ENCODE measurements at regions not wholly inside any gene's neighbourhood (a gene's known extent, or its start where the extent isn't known, plus 50 kb on each side); places are given as distances from the start of the nearest gene placed in this dataset.

DNA sequence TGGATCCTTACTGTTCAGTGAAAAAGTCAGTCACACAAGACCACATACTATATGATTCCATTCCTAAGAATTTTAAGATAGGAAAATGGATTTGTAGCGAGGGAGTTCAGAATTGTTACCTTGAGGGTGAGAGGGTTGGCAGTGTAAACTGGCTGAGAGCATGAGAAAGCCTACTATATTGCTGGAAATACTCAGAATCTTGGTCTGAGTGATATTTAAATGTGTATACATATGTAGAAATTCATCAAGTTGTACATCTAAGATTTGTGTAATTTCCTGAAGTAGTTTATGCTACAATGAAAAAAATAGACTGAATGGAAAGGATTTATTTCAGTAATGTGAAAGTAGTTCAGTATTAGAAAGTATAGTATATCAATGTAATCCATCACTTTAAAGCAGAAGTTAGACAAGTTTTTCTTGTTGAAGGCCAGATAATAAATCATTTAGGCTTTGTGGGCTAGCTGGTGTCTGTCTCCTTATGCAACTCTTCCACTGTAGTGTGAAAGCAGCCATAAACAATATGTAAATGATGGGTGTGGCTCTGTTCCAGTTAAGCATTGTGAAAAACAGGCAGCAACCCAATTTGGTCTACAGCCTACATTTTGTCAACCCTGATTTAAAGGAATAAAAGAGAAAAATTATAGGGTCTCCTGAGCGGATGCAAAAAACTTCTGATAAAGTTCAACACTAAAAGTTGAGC is 127.2 kb upstream of the THY1 start:
- DNase-seq (ENCODE audit: low read depth in 3 of 3, low spot score in 2 of 3): peak; percentile 37 to 56 (median 43)

DNA sequence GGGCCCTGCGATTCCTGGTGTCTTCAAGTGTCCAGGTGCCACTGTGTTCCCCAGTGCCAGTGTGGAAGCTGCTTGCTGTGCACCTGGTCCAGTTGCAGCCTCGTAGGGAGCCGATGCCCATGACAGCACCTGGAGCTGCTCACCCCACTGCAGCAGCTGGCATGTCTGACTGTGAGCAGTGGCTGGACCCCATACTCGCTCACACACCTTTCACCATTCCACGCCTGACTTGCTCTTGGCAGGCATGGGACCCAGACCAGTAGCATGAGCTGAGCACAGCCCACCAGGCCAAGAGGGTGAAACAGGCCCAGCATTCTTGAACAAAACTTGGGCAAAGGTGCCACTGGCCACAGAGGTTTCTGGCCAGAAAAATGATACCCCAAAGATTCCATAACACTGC is 124.5 kb upstream of the THY1 start:
- DNase-seq (ENCODE audit: low read depth in 3 of 3, low spot score in 2 of 3): no peak

DNA sequence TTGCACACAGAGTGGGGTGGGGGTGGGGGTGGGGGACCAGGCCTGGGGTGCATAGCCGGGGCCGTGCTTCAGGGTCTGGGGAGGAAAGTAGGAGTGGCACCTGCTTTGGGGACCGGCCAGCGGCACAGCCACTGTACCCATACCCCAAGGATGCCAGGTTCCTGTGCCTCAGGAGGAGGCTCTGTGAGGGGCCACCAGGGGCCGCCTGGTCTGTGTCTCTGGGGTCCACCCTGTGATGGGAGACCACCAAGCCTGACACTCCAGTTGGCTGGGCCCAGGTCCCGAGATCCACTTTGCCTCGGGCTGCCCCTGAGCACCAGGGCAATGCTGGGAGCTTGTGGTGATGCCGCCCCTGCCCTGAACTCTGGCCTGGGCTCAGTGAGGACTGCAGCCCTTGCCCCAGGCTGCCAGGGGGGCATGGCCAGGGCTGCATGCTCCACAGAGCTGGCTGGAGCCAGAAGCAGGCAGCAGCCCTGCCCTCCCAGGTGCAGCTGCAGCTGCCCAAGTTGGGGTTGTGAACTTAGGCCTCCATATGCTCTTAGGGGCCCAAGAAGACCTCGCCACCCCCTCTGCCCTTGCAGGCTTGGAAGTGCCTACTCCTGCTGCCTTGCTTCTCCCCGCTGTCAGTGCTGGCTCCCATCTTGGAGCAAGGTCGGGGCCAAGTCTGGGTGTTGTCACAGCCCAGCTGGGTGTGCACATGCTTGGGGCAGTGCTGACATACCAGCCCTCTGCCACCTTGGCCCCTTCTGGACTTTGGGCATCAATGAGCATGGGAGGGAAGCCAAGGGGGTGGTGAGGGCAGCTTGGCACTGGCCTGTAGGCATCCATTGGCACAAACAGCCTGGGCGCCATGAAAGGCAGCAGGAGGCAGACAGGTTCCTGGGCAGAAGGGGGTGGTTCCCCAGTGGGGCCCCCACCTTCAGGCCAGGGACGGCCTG is 123.3 kb upstream of the THY1 start:
- no peak for DNase-seq (ENCODE audit: low read depth in 3 of 3, low spot score in 2 of 3)

DNA sequence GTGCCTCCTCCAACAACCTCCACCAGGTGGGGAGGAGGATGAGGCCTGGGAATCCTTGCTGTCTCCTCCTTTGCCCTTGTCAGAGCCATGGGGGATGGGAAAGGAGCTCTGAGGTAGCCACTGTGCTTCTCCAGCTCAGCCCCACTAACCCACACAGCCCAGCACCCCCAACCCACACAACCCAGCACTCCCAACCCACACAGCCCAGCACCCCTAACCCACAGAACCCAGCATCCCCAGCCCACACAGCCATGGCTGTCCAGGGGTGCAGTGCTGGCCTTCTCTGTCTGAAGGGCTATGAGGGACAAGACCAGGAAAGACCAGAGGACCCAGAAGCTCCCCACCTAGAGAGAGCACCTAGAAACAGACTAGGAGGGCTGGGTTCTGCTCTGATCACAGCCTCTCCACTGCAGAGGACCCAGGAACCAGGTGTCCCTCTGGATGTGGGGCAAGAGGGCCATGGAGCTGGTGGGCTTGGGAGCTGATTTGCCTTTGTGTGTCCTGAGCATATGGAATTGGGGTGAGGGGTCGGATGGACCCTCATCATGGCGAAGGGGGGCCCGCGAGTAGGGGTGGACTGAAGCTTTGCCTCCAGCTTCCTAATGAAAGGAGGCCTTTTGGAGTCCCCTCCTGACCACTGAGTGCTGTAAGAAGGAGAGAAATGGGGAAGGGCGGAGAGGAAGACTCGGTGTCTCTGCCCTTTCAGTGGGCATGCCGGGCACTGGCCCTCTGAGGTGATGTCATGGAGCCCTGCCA is 117.6 kb upstream of the THY1 start:
- no peak for DNase-seq (ENCODE audit: low read depth in 3 of 3, low spot score in 2 of 3)

DNA sequence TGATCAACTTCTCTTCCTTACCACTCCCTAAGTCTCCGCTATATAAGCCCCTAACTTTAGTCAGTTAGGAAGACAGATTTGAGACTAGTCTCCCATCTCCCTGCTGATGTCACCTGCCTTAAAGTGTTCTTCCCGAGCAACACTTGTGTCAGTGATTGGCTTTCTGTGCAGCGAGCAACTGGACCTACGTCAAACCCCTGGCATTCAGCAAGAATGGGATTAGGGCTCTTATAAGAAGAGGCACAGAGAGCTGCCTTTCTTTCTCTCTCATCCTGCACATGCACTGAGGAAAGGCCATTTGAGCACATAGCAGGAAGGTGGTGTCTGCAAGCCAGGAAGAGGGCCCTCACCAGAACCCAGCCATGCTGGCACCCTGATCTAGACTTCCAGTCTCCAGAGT is 116.6 kb upstream of the THY1 start:
- no peak for DNase-seq (ENCODE audit: low read depth in 3 of 3, low spot score in 2 of 3)

DNA sequence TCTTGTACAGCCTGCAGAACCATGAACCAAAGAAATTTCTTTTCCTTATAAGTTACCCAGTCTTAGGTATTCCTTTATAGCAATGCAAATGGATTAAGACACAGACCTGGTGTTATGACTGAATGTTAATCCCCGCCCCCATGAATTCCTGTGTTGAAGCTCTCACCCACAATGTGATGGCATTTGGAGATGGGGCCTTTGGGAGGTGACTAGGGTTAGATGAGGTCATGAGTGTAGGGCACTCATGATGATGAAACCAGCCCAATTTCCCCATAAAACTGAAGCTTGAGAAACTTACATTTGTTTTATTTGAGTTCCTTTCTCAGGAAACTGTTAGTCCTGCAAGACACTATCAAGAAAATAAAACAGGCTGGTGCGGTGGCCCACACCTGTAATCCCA is 115.8 kb upstream of the THY1 start:
- DNase-seq (ENCODE audit: low read depth in 3 of 3, low spot score in 2 of 3): no peak

DNA sequence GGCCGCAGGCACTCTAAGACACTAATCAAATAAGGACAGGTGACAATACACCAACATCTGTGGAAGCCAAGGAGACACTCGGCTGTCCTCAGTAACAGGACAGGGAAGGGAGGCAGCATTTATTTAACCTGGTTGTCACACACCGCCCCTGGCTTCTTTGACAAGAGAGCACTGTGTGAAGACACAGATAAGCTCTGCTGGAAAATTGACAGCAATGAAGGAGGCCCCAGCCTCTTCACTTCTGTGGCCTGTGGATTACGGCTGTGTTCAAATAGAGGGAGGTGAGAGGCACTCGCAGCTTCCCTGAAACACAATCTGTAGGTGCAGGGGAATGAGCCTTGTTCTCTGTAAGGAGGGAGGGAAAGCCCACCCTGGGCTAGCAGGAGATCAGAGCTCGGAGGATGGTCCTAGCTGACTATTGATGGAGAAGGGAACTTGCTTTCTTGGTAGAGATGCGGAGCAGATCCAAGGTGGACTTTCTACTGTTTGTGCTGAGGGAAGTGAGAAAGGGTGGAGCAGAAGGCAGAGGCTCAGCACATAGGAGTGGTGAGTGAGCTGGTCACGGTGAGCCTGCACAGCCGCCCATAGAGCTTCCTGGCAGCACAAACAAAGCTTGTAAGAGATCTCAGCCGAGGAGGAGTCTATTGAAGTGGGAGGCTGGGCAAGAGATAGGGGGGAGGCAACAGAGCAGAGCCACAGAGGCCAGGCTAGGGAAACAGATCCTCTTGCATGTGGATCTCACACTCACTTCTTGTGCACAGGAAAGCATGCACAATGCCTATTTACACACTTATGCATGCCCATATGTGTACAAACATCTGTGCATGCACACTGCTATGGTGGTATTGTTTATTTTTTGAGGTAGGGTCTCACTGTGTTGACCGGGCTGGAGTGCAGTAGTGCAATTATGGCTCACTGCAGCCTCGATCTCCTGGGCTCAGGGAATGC is 114.6 kb upstream of the THY1 start:
- DNase-seq (ENCODE audit: low read depth in 3 of 3, low spot score in 2 of 3): no peak

DNA sequence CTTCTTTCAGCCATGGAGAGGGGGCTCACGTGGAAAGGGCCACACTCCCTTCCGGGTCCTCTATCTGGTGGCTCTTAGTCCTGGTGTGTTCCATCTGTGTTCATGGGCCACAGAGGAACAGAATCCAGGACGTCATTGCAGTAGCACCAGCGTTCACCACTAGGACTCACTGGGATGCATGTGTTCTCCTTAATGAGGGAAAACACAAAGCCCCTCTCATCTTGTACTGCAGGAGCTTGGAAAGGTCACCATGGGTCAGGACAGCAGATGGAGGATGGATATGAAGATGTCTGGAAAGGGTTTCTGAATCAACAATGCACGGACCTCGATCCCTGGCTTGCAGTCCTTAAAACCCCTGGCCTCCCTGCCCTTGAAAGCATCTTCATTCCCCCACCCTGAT is 113.8 kb upstream of the THY1 start:
- DNase-seq (ENCODE audit: low read depth in 3 of 3, low spot score in 2 of 3): no peak

DNA sequence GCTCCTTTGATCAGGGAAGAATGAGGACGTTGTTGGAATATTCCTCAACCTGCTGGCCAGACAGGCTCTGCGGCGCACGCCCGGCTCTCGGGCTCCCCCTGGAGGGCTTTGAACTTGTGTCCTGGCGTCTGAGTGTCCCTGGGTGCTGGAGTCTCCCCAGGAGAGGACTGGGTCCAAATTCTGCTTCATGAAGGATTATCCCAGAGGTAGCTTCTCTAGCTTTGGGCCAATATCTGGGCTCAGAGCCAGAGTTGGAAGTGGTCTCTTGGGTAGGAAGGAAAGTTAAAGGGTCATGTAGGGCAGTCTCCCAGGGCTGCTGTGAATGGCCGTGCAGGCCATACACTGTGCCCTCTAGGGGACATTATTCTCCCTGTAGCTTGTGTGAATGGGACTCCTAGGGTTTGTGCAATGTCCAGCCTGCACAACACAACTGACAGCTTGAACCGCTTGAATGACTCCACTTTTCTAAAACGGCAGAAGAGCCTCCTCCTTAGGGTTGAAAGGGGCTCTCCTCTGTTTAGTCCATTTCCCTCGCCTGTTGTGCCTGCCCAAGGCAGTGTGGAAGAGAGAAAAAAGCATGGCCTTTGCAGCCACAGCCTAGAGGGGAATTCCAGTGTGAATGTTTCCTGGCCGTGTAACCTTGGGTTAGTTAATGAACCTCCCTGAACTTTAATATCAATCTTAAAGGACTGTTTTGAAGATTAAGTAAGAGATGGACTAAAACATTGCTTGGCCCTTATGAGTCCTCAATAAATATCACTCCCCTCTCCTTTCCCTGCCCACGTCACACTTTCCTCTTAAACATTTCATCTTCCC is 111.2 kb upstream of the THY1 start:
- DNase-seq (ENCODE audit: low read depth in 3 of 3, low spot score in 2 of 3): peak in 2 of 3 donors; percentile 0 to 15

DNA sequence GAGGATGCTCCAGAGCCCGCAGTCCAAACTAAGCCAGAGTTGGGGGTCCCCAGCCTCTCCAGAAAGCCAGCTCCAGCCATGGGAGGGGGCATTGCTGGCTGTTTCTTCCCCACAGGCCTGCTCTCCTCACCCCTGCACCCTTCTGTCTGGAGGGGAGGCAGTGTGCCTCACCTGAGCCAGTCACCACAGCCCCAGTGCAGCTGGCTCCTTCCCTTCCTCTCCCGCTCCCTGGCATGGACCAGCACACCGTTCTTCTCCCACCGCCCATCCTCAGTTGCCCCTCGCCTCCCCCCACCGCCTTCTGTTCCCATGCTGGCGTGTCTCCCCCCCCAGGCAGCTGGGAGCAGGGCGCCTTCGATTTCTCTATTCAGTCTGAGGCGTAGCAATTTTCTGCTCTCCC is 110.5 kb upstream of the THY1 start:
- no peak for DNase-seq (ENCODE audit: low read depth in 3 of 3, low spot score in 2 of 3)

DNA sequence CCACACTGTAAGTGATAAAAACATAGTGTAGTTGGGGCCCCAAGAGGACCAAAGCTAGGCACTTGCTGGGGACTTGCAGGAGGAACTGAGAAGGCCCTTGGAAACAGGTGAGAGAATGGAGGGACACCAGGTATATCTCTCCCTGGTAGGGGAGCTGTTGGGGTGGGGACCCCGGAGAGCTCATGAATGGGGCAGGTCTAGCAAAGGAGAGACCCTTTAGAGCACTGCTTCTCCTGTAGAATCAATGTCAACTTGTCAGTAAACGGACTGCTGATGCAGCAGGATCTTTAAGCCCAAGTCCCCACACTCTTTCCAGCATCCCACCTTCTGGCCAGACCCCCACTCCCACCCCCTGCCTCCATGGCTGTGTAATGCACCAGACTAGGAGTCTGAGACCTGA is 109.6 kb upstream of the THY1 start:
- no peak for DNase-seq (ENCODE audit: low read depth in 3 of 3, low spot score in 2 of 3)

DNA sequence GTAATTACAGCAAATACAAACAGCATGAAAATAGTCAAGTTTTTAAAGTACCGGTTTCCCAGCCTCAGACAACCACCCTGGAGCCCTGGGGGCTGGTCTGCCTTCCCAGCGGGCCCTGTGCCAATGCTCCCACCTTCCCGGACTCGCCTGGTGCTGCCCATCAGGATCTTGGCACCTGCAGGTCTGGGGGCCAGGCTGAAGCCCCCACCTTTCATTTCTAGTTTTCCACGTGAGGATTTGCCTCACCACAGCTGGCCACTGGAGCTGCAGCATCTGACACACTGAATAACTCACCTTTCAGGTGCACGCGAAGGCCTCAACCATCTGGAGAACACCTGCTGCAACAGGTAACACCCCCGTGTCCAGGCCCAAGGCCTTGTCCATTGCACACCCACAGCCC is 108.7 kb upstream of the THY1 start:
- no peak for DNase-seq (ENCODE audit: low read depth in 3 of 3, low spot score in 2 of 3)

DNA sequence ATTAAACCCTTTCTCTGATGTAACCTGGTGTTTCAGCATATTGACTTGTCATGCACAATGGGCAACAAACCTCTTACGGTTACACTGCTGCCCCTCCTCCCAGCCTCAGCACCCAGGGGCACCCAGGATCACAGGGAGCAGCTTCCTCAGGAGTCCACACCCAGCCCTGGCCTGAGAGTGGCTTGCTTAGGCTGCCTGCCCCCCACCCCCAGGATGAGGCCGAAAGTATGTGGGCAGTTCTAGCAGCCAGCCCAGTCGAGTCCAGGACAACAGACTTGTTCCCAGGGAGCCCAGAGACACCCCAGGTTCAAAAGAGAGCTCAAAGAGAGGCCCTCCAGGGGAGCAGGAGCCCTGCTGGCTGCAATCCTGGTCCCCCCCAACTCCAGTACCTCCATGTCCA is 108.1 kb upstream of the THY1 start:
- no peak for DNase-seq (ENCODE audit: low read depth in 3 of 3, low spot score in 2 of 3)

DNA sequence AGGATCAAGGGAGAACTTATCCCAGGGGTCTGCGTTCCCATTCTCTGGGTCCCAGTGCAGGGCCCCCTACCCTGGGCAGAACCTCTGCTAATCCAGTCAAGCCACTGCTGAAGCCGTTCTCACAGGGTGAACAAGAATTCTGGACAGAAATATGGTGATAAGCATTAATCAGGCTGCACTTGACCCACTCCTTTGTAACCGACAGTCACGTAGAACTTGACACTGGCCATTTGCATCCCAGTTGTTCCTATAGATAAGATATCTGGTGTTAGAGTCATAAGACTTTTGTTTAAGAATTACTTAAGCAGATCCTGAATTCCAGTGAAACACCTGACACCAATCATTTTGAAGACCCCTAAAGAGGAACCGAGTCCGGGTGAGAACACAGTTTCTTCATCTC is 107.5 kb upstream of the THY1 start:
- no peak for DNase-seq (ENCODE audit: low read depth in 3 of 3, low spot score in 2 of 3)

DNA sequence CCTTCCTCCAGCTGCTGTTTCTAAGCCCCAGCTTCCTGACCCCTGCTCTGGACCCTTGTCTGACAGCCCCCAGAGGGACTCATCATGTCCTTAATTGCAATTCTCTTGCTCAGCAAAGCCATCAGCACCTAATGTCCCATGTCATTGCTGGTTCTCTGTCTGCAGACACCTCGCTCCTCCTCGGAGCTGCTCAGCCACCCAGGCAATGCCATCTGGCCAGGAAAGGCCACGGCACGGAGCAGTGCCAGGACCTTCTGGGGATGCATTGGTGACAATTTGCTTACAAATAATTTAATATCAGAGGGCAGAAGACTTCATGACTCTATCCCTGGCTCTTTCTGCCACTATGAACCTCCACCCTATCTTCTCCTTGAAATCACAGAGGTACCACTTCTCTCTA is 107.0 kb upstream of the THY1 start:
- no peak for DNase-seq (ENCODE audit: low read depth in 3 of 3, low spot score in 2 of 3)

DNA sequence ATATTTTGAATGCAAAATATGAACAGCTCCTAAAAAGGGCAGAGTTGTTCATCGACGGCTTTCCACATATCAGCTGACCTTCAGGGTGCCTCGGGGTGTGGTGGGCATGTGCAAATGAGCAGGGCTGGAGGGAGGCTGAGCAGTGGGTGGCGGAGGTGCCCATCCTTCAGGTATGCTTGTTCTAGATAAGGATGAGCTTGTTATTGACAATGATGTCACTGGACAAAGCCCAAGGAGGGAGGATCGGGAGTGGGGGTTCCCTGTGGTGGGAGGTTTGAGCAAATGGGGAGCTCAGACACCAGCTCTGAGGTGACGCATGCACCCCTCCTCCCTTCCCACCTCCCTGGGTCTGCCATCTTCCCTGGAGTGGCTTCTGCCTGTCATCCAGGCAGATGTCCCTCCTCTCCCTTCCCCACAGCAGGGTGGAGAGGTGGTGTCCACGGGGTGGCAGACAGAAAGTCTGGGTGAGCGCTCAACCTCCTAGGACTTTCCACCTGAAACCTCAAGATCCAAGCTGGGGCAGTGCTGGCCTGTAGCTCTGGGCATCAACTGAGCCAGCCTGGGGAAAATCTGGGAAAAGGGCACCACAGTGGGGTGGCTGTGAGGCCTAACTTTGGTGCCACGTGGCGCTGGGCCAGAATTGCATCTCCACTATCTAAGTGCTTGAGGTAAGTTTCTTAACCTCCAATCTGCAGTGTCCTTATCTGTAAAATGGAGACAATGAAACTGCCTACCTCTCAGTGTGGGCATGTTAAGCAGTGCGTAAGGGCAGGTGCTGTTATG is 106.3 kb upstream of the THY1 start:
- DNase-seq (ENCODE audit: low read depth in 3 of 3, low spot score in 2 of 3): no peak

DNA sequence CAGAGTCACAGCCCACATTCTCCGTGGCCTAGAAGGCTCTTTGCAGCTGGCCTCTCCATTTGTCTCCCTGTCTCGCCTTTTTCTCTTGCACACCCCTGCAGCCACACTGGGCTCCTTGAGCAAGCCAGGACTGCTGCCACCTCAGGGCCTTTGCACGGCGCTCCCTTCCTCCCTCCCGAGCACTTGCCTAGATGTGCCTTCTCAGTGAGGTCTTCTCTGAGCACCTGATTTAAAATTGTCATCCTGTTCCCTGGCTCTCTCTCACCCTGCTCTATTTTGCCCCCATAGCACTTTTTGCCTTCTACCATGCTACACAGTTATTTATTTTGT is 102.9 kb upstream of the THY1 start:
- DNase-seq (ENCODE audit: low read depth in 3 of 3, low spot score in 2 of 3): no peak

DNA sequence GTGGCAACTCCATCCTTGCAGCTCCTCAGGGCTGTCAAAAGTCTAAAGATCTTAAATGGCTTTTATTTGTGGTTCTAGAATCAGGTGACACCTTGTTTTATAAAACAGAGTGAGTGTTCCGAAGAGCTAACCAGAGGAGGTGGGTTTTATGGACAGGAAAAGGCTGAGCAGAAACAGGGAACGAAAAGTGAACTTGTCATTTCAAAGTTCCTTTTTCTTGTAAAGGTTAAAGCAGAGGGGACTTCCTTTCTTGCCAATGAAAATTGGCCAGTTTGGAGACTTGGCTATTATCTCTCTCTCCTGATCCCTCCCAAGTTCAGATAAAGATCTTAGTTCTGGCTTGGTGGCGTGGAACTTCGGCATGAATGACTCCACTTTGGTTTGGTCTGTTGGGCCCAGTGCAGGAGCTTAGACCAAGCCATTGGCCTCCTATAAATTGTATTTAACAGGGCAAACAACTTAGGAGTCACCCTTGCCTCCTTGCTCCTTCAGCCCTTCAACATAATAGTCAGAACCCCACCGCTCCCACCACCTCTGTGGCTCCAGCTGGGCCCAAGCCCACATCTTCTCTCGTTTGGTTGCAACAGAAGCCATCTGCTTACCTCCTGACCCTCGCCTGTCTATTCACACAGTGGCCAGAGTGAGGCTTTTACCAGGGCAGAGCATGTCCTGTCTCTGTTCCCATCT is 102.4 kb upstream of the THY1 start:
- no peak for DNase-seq (ENCODE audit: low read depth in 3 of 3, low spot score in 2 of 3)

All from right renal cortex interstitium (tissue), 3 donors.